Fibroblast of skin of right quadriceps (primary cell): ENCODE measurements at regions not wholly inside any gene's neighbourhood (a gene's known extent, or its start where the extent isn't known, plus 50 kb on each side); places are given as distances from the start of the nearest gene placed in this dataset.
"Not testable (repeated sequence)": the region's sequence is repeated elsewhere in the genome, so short reads cannot be mapped to it uniquely, and the experiment has no call there.

Experiments used
- DNase-seq: peaks from one replicate; pipeline ENCODE4 v3.0.0-alpha.2; 2013

DNA sequence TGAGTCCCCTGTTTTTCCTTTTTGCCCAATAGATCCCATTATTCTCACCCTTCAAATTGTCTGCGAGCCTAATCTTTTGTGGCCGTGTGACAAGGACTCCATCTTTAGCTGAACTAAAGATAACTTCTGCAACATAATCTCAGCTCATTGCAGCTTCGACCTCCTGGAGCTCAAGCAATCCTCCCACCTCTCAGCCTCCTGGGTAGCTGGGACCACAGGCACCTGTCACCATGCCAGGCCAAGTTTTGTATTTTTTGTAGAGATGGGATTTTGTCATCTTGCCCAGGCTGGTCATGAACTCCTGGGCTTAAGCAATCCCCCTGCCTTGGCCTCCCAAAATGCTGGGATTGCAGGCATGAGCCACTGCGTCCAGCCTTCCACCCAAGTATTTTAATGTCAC is 161.0 kb downstream of the GJA1 start:
- no peak for DNase-seq

DNA sequence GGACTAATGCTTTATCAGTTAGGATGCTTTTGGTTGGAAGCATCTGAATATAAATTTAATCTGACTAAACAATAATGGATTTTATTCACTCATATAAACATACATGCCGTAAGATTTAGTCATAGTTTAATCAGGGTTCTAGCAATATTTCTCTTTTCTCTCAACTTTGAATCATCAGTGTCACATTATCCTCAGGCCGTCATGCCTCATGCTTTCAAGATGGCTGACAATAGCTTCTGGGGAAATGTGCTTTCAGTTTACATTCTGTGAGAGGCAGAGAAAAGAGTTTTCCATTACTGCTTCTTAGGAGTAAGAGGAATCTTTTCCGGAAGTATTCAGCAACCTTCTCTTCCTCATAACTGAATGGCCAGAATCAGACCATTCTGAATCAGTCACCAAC is 162.2 kb downstream of the GJA1 start:
- peak; percentile 74 for DNase-seq

DNA sequence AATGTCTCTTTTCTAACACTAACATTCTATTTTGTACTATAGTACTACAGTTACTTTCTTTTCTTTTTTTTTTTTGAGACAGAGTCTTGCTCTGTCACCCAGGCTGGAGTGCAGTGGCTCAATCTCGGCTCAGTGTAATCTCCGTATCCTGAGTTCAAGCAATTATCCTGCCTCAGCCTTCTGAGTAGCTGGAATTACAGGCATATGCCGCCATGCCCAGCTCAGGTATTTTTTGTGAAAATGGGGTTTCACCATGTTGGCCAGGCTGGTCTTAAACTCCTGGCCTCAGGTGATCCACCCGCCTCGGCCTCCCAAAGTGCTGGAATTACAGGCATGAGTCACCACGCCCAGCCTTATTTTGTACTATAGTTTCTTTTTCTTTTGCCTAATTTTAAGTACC is 163.9 kb downstream of the GJA1 start:
- DNase-seq = not testable (repeated sequence)

DNA sequence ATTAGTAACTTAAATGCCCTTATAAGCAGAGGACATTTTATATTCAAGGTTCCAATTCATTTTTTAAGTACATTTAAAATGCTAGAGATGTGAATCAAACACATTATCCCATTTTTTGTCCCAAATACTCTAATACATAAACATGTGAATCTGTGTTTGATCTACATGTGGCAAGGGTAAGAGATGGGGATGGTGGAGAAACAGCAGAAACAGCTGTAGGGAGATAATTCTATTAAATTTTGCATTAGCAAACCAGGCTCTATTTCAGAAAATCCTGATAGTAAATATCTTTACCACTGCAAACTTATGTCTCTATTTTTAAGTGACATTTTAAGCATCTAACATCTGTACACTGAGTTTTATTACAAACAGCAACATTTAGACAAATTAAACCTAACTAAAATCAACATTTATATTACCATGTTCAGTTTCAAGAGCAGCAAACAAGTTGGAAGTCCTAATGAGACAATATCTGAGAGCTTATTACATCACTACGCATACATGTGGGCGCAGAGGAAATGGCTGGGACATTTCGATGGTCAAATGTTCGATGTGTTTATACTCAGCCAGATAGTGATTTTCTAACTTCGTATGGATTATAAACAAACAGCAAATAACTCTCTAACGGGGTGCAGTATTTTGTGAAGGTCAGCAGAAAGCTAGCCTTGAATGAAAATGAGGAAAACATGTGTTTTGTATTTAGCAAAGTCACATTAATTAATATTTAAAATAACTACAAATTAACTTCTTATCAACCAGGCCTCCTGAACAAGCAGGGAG is 165.1 kb downstream of the GJA1 start:
- no peak for DNase-seq

DNA sequence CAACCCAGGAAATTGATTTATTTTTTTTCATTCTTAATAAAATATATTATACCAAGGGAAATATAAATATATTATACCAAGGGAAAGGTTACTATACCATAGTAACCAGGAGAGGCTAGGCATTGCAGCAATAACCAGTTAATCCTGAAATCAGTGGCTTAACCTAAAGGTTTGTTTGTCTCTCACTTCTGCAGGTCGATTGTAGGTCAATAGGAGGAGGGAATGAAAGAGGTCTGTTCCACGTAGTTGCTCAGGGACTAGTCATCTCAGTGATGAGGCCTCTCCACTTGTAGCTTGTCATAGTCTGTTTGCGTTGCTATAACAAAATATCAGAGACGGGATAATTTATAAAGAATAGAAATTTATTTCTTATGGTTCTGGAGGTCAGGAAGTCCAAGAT is 168.0 kb downstream of the GJA1 start:
- no peak for DNase-seq

DNA sequence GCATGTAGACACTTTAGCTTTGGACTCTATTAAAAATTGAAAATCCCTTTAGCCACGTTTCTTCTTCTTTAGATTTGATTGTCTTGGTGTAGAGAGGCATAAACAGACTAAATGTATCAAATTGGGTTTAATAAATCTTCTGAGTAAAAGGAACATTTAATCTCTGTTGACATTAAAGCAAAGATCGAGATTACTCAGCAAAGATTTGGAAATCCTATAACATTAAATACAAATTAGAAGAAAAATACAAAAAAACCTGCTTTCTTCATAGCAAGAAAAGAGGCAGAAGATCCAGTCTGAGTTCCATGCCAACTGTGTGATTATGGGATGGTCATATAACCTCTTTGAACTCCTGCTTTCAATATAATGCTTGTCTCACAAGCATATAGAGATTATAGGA is 172.3 kb downstream of the GJA1 start:
- no peak for DNase-seq

DNA sequence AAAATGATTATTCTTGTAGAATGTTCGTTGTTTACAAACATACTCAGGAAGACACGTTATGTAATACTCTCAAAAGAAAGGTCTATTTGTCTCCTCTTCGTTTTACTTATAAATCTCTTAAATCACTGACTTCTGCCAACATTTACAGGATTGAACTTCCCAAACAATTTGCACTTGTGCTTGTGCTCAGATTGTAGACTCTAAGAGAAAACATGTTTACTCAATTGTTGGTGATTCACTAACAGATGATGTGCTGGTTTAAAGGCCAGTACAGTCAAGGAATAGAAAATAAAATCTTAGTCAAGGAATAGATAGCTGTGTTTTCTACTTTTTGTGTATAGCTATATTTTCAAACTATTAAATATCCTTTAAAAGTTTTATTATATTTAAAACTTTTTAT is 172.8 kb downstream of the GJA1 start:
- DNase-seq = no peak

DNA sequence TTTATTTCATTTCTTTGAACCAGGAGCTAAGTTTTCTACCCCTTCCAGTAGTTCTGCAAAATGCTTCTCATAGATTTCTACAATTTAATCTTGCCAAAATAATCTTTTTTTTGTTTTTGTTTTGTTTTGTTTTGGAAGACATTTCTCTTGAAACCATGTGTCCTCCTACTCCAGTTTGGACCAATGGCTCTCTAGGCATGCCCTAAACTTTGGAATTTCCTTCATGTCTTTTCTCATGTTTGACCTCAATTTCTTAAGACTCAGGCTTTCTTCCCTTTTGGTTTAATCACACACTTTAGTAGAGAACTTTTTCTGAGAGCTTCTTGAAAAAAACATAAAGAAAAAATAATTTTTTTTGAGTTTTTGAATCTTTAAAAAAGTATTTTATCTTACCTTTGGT is 173.8 kb downstream of the GJA1 start:
- DNase-seq = no peak

DNA sequence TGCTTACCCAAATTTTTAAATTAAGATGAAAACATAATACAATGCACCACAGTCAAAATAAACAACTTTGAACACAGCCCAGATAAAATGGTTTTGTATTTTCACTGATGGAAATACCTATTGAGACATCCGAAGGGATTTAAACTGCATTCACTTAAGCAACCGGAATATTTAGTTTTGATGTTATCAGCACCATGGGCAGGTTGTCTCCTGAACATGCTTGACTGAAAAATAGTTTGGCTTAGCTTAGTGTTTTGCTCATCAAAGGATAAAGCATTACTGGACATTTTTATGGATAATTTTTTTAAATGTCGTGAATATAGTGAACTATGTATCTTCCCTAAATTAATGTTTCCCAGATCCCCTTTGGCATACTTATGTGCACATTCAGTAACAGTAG is 177.5 kb downstream of the GJA1 start:
- no peak for DNase-seq

DNA sequence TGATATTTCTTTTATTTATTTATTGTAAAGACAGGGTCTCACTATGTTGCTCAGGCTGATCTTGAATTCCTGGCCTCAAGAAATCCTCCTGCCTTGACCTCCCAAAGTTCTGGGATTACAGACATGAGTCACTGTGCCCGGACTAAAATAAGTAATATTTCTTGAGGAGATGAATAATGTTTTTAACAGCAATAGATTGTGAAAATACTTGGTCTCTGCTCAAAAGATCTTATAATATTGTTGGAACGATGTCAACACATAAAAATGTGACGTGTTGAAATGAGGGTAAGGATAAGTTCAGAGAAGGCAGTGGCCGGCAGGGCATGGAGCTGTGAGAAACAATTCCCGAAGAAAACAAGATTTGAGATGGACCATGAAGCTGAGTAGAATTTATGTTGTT is 178.7 kb downstream of the GJA1 start:
- DNase-seq = peak; percentile 53

DNA sequence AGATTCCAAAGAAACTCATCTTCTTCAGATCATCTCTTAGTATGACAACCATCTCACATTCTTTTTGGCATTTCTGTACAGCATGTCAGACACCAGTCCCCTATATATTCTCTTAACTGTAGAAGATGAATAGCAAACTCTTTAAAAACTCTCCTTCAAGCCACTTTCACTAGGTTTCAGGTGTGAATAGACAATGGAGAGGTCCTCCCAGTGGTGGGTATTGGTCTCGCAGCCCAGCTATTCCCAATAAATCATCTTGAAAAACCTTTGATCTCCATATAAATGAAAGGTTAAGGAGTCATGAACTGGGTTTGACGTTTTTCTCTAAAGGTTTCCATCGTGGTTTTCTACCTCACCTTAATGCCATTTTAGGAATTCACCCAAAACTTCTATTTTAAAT is 180.0 kb downstream of the GJA1 start:
- no peak for DNase-seq

DNA sequence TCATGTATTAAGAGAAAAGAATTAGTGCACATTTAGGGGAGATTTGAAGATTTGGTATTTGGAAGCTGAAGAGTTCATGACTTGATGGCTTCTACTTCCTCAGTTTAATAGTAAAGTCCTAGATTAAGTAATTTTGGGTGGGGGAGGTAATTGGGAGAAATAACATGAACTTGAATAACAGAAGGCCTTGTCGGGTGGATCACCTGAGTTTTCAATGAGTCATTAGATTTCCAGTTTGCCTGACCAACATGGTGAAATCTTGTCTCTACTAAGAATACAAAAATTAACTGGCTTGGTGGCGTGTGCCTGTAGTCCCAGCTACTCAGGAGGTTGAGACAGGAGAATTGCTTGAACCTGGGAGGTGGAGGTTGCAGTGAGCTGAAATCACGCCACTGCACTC is 181.0 kb downstream of the GJA1 start:
- DNase-seq = no peak

DNA sequence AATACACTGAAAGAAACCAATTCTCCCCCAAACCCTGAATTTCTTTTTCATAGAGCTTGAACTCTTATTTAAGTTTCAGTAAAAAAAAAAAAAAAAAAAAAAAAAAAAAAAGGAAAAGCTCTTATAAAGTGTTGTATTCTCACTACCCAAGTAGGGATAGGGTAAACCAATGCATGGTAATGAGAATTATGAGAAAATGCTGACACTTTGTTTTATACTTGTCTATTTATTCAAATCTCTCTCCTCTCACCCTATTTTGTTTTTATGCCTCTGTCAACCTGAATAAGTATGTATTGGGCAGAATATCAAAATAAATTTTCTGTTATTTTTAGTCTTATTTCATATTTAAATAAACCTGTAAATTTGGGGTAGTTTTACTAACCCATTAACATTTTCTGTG is 181.9 kb downstream of the GJA1 start:
- DNase-seq = no peak

DNA sequence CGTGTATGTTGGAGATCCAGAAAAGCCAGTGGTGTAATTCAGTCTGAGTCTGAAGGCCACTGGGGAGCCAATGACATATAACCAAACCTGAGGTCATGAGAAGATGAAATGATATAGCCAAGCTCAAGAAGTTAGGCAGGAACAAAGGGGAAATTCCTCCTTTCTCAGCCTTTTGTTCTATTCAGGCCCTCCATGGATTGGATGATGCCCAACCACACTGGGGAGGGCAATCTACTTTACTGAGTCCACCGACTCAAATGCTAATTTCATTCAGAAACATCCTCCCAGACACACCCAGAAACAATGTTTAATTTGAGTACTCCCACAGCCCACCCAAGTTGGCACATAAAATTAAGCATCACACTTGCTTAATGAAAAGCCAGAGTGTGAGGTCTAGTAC is 183.6 kb downstream of the GJA1 start:
- DNase-seq = no peak

DNA sequence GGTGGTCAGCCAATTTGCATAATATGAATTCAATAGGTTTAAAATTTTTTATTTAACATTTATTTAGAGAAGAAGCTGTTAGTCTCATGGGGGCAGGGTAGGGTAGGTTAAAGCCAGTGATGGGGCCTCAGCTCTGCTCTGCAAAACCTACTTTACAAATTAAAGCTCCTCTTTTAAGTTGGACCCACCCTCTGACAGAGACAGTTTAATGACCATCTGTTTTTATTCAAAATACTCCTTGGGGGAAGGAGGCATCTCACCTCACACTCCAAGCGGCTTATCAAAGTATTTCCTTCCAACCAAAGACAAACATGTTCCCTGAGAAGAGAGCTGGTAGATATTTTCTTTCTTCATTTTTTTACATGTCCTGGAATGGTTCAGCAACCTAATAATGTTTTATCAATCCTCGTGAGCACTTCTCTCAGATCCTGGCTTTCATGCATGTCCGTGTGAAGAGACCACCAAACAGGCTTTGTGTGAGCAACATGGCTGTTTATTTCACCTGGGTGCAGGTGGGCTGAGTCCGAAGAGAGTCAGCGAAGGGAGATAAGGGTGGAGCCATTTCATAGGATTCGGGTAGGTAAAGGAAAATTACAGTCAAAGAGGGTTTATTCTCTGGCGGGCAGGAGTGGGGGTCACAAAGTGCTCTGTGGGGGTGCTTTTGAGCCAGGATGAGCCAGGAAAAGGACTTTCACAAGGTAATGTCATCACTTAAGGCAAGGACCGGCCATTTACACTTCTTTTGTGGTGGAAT is 184.7 kb downstream of the GJA1 start:
- no peak for DNase-seq

DNA sequence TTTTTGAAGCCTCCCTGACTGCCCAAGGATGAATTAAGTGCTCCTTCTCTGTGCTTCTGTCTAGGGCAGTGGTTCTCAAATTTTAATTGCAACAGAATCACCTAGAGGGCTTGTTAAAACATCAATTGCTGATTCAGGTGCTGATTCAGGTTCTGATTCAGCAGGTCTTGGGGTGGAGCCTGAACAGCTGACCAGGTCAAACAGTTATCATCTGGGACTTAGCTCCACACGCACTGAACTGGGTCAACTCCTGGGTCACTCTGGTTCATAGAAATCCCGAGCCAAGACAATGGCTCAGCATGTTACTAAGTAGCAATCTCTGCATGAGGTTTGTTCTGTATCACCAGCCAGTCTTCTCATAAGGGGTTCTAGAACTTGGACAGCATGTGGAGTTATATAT is 192.3 kb downstream of the GJA1 start:
- DNase-seq = no peak

DNA sequence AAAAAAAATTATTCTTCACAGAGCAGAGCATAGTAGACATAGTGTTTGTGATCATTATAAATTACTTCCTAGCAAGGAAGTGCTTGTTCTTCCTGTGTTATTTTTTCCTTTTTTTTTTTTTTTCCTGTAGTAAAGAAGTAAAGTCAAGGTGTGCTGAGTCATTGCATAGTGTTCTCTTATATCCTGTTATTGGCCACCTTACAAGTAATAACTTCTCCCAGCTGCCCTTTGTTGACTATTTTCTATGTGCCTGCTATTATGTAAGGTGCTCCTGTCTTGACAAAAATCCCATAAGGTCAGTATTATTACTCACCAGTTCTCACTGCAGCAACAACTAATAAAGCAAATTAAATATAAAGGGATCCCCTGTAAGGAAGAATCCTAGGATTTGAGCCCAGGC is 195.3 kb downstream of the GJA1 start:
- DNase-seq = no peak

DNA sequence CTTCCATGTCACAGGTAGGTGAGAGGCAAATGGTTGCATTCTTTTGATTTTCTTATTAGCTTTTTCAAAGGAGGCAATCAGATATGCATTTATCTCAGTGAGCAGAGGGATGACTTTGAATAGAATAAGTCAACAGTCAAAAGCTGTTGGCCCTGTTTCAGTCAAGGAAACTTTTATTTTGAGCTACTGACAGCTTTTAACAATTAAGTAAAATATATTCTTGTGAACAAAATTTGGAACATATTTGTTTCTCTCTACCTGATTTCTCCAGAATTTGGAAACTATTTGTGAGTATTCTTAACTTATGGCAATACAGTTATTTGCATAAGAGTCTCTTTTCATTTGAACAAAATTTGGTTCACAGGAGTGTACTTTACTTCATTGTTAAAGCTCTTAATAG is 196.3 kb downstream of the GJA1 start:
- DNase-seq = not testable (repeated sequence)

DNA sequence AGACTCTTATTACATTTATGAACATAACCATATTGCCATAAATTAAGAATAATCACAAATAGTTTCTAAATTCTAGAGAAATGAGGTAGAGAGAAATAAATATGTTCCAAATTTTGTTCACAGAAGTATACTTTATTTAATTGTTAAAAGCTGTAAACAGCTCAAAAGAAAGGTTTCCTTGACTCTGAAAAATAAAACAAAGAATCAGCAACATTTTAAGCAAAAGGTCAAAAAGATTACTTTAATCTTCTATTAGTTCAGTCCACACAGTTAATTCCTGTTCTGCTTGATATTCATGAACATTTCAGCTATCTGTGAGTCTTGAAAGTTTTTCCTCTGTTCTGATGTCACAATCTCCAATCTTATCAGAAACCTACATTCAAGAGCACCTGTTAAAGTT is 197.9 kb downstream of the GJA1 start:
- no peak for DNase-seq

DNA sequence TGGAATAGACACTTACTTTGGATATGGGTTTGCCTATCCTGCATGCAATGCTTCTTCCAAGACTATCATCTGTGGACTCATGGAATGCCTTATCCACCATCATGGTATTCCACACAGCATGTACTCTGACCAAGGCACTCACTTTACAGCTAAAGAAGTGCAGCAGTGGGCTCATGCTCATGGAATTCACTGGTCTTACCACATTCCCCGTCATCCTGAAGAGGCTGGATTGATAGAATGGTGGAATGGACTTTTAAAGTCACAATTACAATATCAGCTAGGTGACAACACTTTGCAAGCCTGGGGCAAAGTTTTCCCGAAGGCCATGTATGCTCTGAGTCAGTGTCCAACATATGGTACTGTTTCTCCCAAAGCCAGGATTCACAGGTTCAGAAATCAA is 199.1 kb downstream of the GJA1 start:
- not testable (repeated sequence) for DNase-seq

DNA sequence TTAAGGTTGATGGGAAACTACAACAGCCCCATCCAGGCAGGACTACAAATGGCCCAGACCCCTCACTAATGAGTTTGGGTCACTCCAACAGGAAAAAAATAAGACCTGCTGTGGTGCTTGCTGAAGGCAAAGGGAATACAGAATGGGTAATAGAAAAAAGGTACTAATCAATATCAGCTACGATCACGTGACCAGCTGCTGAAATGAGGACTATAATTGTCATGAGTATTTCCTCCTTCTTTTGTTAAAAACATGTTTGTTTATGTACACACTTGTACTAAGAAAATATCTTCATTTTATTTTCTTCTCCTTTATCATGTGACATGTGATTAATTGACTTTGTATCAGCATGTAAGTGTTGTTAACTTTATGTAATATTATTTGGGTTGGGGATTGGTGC is 199.9 kb downstream of the GJA1 start:
- DNase-seq = no peak

DNA sequence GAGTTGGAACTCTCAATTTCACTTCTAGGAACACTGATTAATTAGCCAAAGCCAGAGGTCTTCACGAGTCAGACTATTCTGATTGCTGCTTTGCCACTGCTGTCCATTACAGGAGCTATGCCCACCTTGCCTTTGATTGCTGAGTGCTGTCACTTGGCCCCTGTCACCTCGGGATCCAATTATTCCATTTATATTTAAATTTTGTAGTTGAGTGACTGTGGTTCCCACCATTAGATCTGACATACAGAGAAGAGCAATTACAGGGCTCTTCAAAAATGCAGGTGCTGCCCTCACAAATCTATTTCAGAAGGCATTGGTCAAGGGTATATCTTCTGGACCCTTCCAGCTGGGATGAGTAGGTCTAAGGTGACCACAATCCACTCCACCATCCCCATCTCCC is 200.8 kb downstream of the GJA1 start:
- not testable (repeated sequence) for DNase-seq

DNA sequence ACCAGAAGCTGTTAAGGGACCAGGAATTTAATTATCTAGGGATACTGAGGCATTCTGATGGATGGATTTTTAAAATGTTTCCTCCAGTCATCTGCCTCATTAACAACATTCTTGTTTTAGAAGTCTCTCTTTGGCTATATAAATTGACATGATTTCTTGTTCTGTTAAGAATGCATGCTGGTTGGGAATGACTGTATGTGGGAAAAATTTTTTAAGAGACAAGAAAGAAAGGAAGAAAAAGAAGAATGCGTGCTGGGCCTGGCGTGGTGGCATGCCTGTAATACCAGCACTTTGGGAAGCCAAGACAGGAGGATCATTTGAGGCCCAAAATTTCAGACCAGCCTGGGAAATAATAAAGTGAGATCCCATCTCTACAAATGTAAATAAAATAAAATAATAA is 203.6 kb downstream of the GJA1 start:
- peak; percentile 61 for DNase-seq

DNA sequence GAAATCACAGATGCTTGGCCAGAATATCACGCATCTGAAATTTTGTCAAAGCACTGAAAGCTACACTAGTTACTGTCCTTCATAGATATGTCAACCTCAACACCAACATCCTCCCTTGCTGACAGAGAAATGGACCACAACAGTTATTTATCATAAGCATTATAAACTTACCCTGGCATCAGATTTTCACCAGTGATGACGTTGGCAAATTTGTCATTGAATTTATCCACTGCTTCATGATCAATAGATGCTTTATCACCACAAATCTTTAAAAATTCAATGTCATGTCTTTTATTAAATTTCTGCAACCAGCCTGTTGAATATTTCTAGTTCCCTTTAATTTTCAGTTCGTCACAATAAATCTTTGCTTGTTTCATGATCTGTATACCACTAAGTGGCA is 205.7 kb downstream of the GJA1 start:
- DNase-seq = no peak
